ENCODE measurements at regions not wholly inside any gene's neighbourhood (a gene's known extent, or its start where the extent isn't known, plus 50 kb on each side); places are given as distances from the start of the nearest gene placed in this dataset.

- TF ChIP-seq EP300 (conservative IDR thresholded peaks at IDR 0.05; ENCODE audit: poor library complexity, severe bottlenecking) (no peak), EZH2 (IDR thresholded peaks at IDR 0.05; ENCODE audit: borderline replicate concordance, insufficient read depth, low read length, poor library complexity, severe bottlenecking) (no peak), POLR2AphosphoS5 (IDR thresholded peaks at IDR 0.05) (no peak), CTCF (IDR thresholded peaks at IDR 0.05; ENCODE audit: poor library complexity, severe bottlenecking) (no peak), MXI1 (conservative IDR thresholded peaks at IDR 0.05; ENCODE audit: poor library complexity, severe bottlenecking) (no peak), REST (IDR thresholded peaks at IDR 0.05; ENCODE audit: borderline replicate concordance) (no peak), RAD21 (conservative IDR thresholded peaks at IDR 0.05) (no peak), TAF1 (IDR thresholded peaks at IDR 0.05; ENCODE audit: low read depth) (no peak), SMC3 (conservative IDR thresholded peaks at IDR 0.05; ENCODE audit: poor library complexity) (no peak)
- H3K27me3 ChIP-seq (ENCODE audit: insufficient read depth, low read depth, low read length) = no peaks in the 10 kb centered on the region
- no peaks in the 10 kb centered on the region for H3K9me3 ChIP-seq (ENCODE audit: low read length)
- no peak overlapping the region for H3K4me2 ChIP-seq (ENCODE audit: low read length)
- H3K27ac ChIP-seq (ENCODE audit: low read length) = no peak overlapping the region
- no peaks in the 10 kb centered on the region for H4K20me1 ChIP-seq (ENCODE audit: insufficient read depth)
- no peak overlapping the region for H3K4me3 ChIP-seq (ENCODE audit: low read length)
- H3K9me2 ChIP-seq (ENCODE audit: insufficient read depth, low read length) = no peaks in the 10 kb centered on the region
- H2AFZ ChIP-seq (ENCODE audit: low read depth, low read length) = no peak overlapping the region
- H3K9ac ChIP-seq (ENCODE audit: low read length) = no peak overlapping the region
- H3F3A ChIP-seq (ENCODE audit: insufficient read depth, low read length, poor library complexity, severe bottlenecking) = no peaks in the 10 kb centered on the region
- no peaks in the 10 kb centered on the region for H3K36me3 ChIP-seq (ENCODE audit: insufficient read depth, low read length)
- H3K79me2 ChIP-seq (replicated peaks; ENCODE audit: insufficient read depth, low read length) = no peaks in the 10 kb centered on the region
These were observed 273.4 kb upstream of the SORCS1 start for GRCh38 chr10:107437921-107438320.

GRCh38 chr10:107436568-107436967 is 272.1 kb upstream of the SORCS1 start:
- H3K9me3 ChIP-seq (ENCODE audit: low read length) = no peaks in the 10 kb centered on the region
- TF ChIP-seq POLR2AphosphoS5 (IDR thresholded peaks at IDR 0.05) (no peak), CTCF (IDR thresholded peaks at IDR 0.05; ENCODE audit: poor library complexity, severe bottlenecking) (no peak), EP300 (conservative IDR thresholded peaks at IDR 0.05; ENCODE audit: poor library complexity, severe bottlenecking) (no peak), EZH2 (IDR thresholded peaks at IDR 0.05; ENCODE audit: borderline replicate concordance, insufficient read depth, low read length, poor library complexity, severe bottlenecking) (no peak), MXI1 (conservative IDR thresholded peaks at IDR 0.05; ENCODE audit: poor library complexity, severe bottlenecking) (no peak), RAD21 (conservative IDR thresholded peaks at IDR 0.05) (no peak), REST (IDR thresholded peaks at IDR 0.05; ENCODE audit: borderline replicate concordance) (no peak), SMC3 (conservative IDR thresholded peaks at IDR 0.05; ENCODE audit: poor library complexity) (no peak), TAF1 (IDR thresholded peaks at IDR 0.05; ENCODE audit: low read depth) (no peak)
- H3K4me2 ChIP-seq (ENCODE audit: low read length) = no peak overlapping the region
- H3F3A ChIP-seq (ENCODE audit: insufficient read depth, low read length, poor library complexity, severe bottlenecking) = no peaks in the 10 kb centered on the region
- H3K4me3 ChIP-seq (ENCODE audit: low read length) = no peak overlapping the region
- H3K27me3 ChIP-seq (ENCODE audit: insufficient read depth, low read depth, low read length) = no peaks in the 10 kb centered on the region
- H4K20me1 ChIP-seq (ENCODE audit: insufficient read depth) = no peaks in the 10 kb centered on the region
- no peak overlapping the region for H3K27ac ChIP-seq (ENCODE audit: low read length)
- H3K79me2 ChIP-seq (replicated peaks; ENCODE audit: insufficient read depth, low read length) = no peaks in the 10 kb centered on the region
- no peak overlapping the region for H2AFZ ChIP-seq (ENCODE audit: low read depth, low read length)
- no peaks in the 10 kb centered on the region for H3K9me2 ChIP-seq (ENCODE audit: insufficient read depth, low read length)
- H3K36me3 ChIP-seq (ENCODE audit: insufficient read depth, low read length) = no peaks in the 10 kb centered on the region
- H3K9ac ChIP-seq (ENCODE audit: low read length) = no peak overlapping the region
